Neural crest cell (in vitro differentiated cells): ENCODE measurements at regions not wholly inside any gene's neighbourhood (a gene's known extent, or its start where the extent isn't known, plus 50 kb on each side); places are given as distances from the start of the nearest gene placed in this dataset.

Experiments
- DNase-seq: peaks from one replicate; pipeline ENCODE4 v3.0.0; 2021; ENCODE audit warnings: low read depth, mixed read lengths, low spot score
- H3K27ac Mint-ChIP-seq: one replicate; pipeline ENCODE4 v1.8.0; 2021; ENCODE audit warnings: mild to moderate bottlenecking, mixed read lengths; ENCODE audit not compliant: unreplicated experiment
- H3K27me3 Mint-ChIP-seq: 2 replicates; pipeline ENCODE4 v1.8.0; 2021; ENCODE audit warnings: low read depth, mild to moderate bottlenecking, mixed read lengths
- H3K36me3 Mint-ChIP-seq: 2 replicates; pipeline ENCODE4 v1.8.0; 2021; ENCODE audit warnings: low read depth, mild to moderate bottlenecking, mixed read lengths
- H3K4me1 Mint-ChIP-seq: 2 replicates; pipeline ENCODE4 v1.8.0; 2021; ENCODE audit warnings: mixed read lengths
- H3K4me3 Mint-ChIP-seq: one replicate; pipeline ENCODE4 v1.8.0; 2021; ENCODE audit warnings: mild to moderate bottlenecking, mixed read lengths
- H3K9me3 Mint-ChIP-seq: 2 replicates; pipeline ENCODE4 v1.8.0; 2021; ENCODE audit warnings: mixed read lengths
- TF ChIP-seq, protein P1 (sequence below): fragments of 200-600 bp; sonication (generic); conservative IDR thresholded peaks from 2 replicates; pipeline ENCODE4 v1.5.0; 2021; ENCODE audit warnings: antibody characterized with exemption, mild to moderate bottlenecking

DNA sequence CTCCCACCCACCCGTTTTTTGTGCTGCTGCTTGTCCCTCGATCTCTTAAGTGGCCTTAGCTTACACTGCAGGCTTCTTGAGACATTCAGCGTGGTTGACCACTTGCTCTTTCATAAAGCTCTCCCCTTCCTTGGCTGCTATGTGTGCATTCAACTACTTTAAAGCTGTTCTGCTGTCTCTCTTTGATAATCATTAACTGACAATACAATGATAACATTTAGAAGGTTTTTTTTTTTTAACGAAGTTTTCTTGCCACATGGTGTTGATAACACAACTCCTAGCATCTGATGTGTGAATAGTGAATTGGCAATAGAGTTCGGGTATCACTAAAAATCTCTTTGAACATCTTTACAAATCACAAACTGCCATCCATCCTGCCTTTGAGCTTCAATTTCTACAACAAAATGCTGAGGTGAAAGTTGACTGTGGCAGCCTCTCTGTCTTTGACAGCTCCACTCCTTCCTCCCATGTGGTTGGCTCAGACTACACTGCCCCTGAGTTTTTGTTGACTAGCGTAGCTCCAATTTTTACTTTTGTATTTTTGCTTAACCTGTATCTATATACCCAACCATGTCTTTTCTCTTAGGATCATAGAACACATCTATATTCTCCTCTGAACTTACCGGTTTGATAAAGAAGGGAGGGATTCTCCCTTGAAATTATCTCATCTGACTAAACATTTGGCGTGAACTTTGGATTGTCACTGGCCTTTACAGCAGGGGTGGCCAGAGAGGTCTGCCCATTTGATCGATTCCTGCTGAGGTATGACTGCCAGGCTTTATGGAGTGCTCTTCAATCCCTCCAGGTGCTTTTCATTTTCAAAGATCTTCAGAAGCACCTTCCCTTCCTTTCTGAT lies 409.4 kb upstream of the CD180 start:
- Mint-ChIP-seq H3K4me1 (peaks cover 9% of the 10 kb centered on the region), H3K27me3 (no peaks in the 10 kb centered on the region), H3K9me3 (peaks cover 18% of the 10 kb centered on the region), H3K4me3 (no peak overlapping the region), H3K27ac (no peak overlapping the region), H3K36me3 (peaks cover 16% of the 10 kb centered on the region)
- no peak for DNase-seq
- TF ChIP-seq, protein P1, sequence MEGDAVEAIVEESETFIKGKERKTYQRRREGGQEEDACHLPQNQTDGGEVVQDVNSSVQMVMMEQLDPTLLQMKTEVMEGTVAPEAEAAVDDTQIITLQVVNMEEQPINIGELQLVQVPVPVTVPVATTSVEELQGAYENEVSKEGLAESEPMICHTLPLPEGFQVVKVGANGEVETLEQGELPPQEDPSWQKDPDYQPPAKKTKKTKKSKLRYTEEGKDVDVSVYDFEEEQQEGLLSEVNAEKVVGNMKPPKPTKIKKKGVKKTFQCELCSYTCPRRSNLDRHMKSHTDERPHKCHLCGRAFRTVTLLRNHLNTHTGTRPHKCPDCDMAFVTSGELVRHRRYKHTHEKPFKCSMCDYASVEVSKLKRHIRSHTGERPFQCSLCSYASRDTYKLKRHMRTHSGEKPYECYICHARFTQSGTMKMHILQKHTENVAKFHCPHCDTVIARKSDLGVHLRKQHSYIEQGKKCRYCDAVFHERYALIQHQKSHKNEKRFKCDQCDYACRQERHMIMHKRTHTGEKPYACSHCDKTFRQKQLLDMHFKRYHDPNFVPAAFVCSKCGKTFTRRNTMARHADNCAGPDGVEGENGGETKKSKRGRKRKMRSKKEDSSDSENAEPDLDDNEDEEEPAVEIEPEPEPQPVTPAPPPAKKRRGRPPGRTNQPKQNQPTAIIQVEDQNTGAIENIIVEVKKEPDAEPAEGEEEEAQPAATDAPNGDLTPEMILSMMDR, result no peak

DNA sequence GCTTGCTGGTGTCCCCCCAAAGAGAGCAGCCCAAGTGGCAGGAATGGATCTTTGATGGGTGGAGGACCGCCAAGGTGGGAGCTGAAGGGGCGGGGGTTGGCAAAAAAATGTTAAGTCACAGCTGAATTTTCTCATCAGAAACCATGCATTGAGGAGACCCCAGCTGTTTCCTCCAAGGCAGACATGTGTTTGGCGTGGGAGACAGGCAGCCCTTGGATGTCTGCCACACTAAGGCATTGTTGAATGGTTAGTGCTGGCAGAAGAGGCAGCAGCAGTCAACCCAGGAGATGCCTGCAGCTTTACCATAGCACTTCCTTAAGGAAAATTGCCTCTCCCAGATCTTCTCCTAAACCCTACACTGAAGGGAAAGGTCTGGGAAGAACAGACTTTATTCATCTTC lies 394.9 kb upstream of the CD180 start:
- H3K9me3 Mint-ChIP-seq, result peaks cover 5% of the 10 kb centered on the region
- no peak for DNase-seq
- TF ChIP-seq, protein P1, result no peak

DNA sequence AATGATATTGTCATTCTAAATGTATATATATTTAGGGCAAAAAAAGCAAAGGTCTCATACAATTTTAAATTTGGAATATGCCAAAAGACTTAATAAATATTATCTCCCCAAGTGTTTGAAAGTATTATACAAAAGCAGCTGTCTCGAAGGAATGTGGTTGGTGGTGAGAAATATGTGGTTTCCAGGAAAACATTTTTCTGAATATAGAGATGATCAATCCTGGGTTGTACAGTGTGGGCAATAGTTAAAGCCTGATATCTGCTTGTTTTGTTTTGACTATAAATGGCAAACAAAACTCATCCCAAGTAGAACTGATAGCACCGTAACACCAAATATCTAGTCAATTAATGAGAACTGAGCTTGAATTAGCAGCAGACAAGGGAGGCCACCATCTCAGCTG lies 391.8 kb upstream of the CD180 start:
- Mint-ChIP-seq H3K27ac (no peak overlapping the region), H3K9me3 (peaks cover 4% of the 10 kb centered on the region), H3K4me1 (no peaks in the 10 kb centered on the region), H3K27me3 (no peaks in the 10 kb centered on the region), H3K4me3 (no peak overlapping the region), H3K36me3 (peaks cover 1% of the 10 kb centered on the region)
- TF ChIP-seq, protein P1, result no peak
- DNase-seq, result no peak

More for the DNA sequence above, 394.9 kb upstream of the CD180 start:
- no peak overlapping the region for H3K4me3 Mint-ChIP-seq
- H3K27ac Mint-ChIP-seq, result no peak overlapping the region
- no peaks in the 10 kb centered on the region for H3K4me1 Mint-ChIP-seq
- H3K27me3 Mint-ChIP-seq, result no peaks in the 10 kb centered on the region
- H3K36me3 Mint-ChIP-seq, result peaks cover 3% of the 10 kb centered on the region

DNA sequence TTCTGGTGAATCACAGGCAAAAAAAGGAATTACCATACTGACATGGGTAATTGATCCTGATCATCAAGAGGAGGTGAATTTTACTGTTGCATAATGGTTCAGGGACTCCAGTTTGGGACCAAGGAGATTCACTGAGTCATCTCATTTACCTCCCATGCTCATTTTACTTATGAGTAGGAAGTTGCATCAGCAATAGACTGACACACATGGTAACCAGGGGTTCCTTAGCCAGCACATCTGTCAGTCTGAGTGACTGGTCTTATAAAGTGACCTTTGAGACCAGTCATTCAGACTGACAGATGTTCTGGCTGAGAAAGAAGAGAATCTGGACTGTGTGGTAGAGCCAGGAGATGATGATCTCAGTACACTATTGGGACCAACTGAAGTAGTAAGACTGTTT lies 384.6 kb upstream of the CD180 start:
- Mint-ChIP-seq H3K9me3 (no peaks in the 10 kb centered on the region), H3K27me3 (no peaks in the 10 kb centered on the region), H3K36me3 (no peaks in the 10 kb centered on the region), H3K4me3 (no peak overlapping the region), H3K27ac (no peak overlapping the region), H3K4me1 (no peaks in the 10 kb centered on the region)
- TF ChIP-seq, protein P1, result no peak
- DNase-seq, result no peak

DNA sequence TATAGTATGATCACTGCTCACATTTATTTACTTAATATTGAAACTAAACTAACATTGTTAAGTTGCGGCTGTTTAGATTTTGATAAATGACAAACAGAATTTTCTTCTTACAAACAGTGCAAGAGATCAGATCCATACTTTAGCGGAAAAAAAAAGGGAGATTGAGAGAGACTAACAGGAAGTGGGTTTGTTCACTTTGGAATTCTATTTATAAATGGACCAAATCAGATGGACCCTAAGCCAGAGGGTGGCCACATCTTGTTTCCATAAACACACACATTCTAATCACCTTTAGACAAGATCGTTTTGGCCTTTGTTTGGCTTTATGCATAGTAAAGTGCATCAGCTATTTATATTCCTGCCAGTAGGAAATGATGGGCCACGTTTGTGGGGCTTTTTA lies 381.4 kb upstream of the CD180 start:
- Mint-ChIP-seq H3K27ac (no peak overlapping the region), H3K27me3 (no peaks in the 10 kb centered on the region), H3K4me1 (no peaks in the 10 kb centered on the region), H3K9me3 (peaks cover 10% of the 10 kb centered on the region), H3K4me3 (no peak overlapping the region), H3K36me3 (peaks cover 8% of the 10 kb centered on the region)
- TF ChIP-seq, protein P1, result no peak
- no peak for DNase-seq
